ENCODE measurements at regions not wholly inside any gene's neighbourhood (a gene's known extent, or its start where the extent isn't known, plus 50 kb on each side); places are given as distances from the start of the nearest gene placed in this dataset.

- no peak for ATAC-seq
- DNase-seq = no peak
Measured at GRCh38 chr18:75607701-75608100, 180.2 kb upstream of the SMIM21 start.

- DNase-seq (no peak), ATAC-seq (no peak)
Measured at GRCh38 chr18:75592527-75592926, 165.0 kb upstream of the SMIM21 start.

GRCh38 chr18:75588412-75588811 lies 160.9 kb upstream of the SMIM21 start:
- no peak for ATAC-seq

GRCh38 chr18:75587131-75587530 lies 159.6 kb upstream of the SMIM21 start:
- DNase-seq (no peak), ATAC-seq (no peak)

More at GRCh38 chr18:75588412-75588811, 160.9 kb upstream of the SMIM21 start:
- DNase-seq = no peak

GRCh38 chr18:75586130-75586889 lies 158.8 kb upstream of the SMIM21 start:
- ATAC-seq = no peak
- DNase-seq = no peak

- no peak for DNase-seq
- ATAC-seq = no peak
Measured at GRCh38 chr18:75582940-75583339, 155.4 kb upstream of the SMIM21 start.

- no peak for DNase-seq
- no peak for ATAC-seq
Measured at GRCh38 chr18:75582406-75582821, 154.9 kb upstream of the SMIM21 start.

GRCh38 chr18:75581336-75582131 lies 154.0 kb upstream of the SMIM21 start:
- no peak for DNase-seq
- ATAC-seq = no peak

- no peak for DNase-seq
Measured at GRCh38 chr18:75574187-75574586, 146.7 kb upstream of the SMIM21 start.

GRCh38 chr18:75563150-75563549 lies 135.6 kb upstream of the SMIM21 start:
- DNase-seq (no peak), ATAC-seq (no peak)

More at GRCh38 chr18:75574187-75574586, 146.7 kb upstream of the SMIM21 start:
- no peak for ATAC-seq

- no peak for DNase-seq
- ATAC-seq = no peak
Measured at GRCh38 chr18:75562216-75562615, 134.7 kb upstream of the SMIM21 start.

- ATAC-seq = no peak
- DNase-seq = no peak
Measured at GRCh38 chr18:75558790-75559189, 131.3 kb upstream of the SMIM21 start.

GRCh38 chr18:75556841-75557240 lies 129.3 kb upstream of the SMIM21 start:
- no peak for DNase-seq
- ATAC-seq = no peak

- DNase-seq = no peak
- no peak for ATAC-seq
Measured at GRCh38 chr18:75554644-75555185, 127.2 kb upstream of the SMIM21 start.

- ATAC-seq (no peak), DNase-seq (no peak)
Measured at GRCh38 chr18:75554176-75554575, 126.7 kb upstream of the SMIM21 start.

- ATAC-seq = no peak
- DNase-seq = no peak
Measured at GRCh38 chr18:75553021-75553420, 125.5 kb upstream of the SMIM21 start.

- no peak for DNase-seq
- ATAC-seq = no peak
Measured at GRCh38 chr18:75551071-75551470, 123.6 kb upstream of the SMIM21 start.

- no peak for ATAC-seq
- DNase-seq = no peak
Measured at GRCh38 chr18:75548353-75548905, 120.9 kb upstream of the SMIM21 start.

GRCh38 chr18:75546964-75547363 lies 119.5 kb upstream of the SMIM21 start:
- DNase-seq (no peak), ATAC-seq (no peak)

GRCh38 chr18:75545189-75545588 lies 117.7 kb upstream of the SMIM21 start:
- ATAC-seq (no peak), DNase-seq (no peak)

- DNase-seq (no peak), ATAC-seq (peak; percentile 49)
Measured at GRCh38 chr18:75544496-75544895, 117.0 kb upstream of the SMIM21 start.

- DNase-seq = no peak
- peak; percentile 60 for ATAC-seq
Measured at GRCh38 chr18:75544051-75544481, 116.6 kb upstream of the SMIM21 start.

- no peak for DNase-seq
- no peak for ATAC-seq
Measured at GRCh38 chr18:75538727-75539126, 111.2 kb upstream of the SMIM21 start.

Data from stimulated activated naive CD8-positive, alpha-beta T cell treated with anti-CD3 and anti-CD28 coated beads, Interleukin-15, Interleukin-2, amounts not matched to agents 100 U/mL and 50 U/mL, for 24 hours (primary cell).